OCI-LY7 (cell line): ENCODE measurements at regions not wholly inside any gene's neighbourhood (a gene's known extent, or its start where the extent isn't known, plus 50 kb on each side); places are given as distances from the start of the nearest gene placed in this dataset.

Experiments
- BruUV-seq: library from RNA; stranded (reverse); fragments of 400-500 nt; replicated peaks from 2 replicates; lab custom pipeline; 2021; lab: Mats Ljungman, UMichigan
- CTCF ChIA-PET: fragments of 300-600 bp; sonication (Branson Sonifier 250); formaldehyde crosslinking; loops from one replicate; lab custom pipeline; 2022; ENCODE audit warnings: antibody characterized with exemption; ENCODE audit not compliant: unreplicated experiment; lab: Charles Lee
- POLR2A ChIA-PET: fragments of 300-600 bp; sonication (Branson Sonifier 250); formaldehyde crosslinking; loops from one replicate; lab custom pipeline; 2022; ENCODE audit warnings: antibody characterized with exemption; lab: Charles Lee
- DNase-seq: peaks from one replicate; pipeline ENCODE4 v3.0.0-alpha.2; 2015; ENCODE audit warnings: low spot score
- H2AFZ ChIP-seq: fragments of 200-600 bp; sonication (generic), shearing (Covaris generic); 2 replicates; pipeline ENCODE4 v1.6.1; 2014; ENCODE audit warnings: mild to moderate bottlenecking, antibody characterized with exemption, low read length, moderate library complexity
- H3K27ac ChIP-seq: fragments of 200-600 bp; sonication (generic); 2 replicates; pipeline ENCODE4 v1.5.1; 2014; ENCODE audit warnings: mixed run types, low read depth, mild to moderate bottlenecking, moderate library complexity, low read length, inconsistent platforms; ENCODE audit not compliant: poor library complexity, severe bottlenecking
- H3K36me3 ChIP-seq: fragments of 200-600 bp; sonication (generic); 2 replicates; pipeline ENCODE4 v1.6.1; 2014; ENCODE audit warnings: mild to moderate bottlenecking, antibody characterized with exemption, low read length, moderate library complexity, mixed read lengths; ENCODE audit not compliant: insufficient read depth
- H3K4me1 ChIP-seq: fragments of 200-600 bp; sonication (generic); 2 replicates; pipeline ENCODE4 v1.5.1; 2014; ENCODE audit warnings: mild to moderate bottlenecking, low read length; ENCODE audit not compliant: insufficient read depth, poor library complexity, severe bottlenecking
- H3K4me2 ChIP-seq: fragments of 200-600 bp; sonication (generic); 2 replicates; pipeline ENCODE4 v1.6.1; 2014; ENCODE audit warnings: mild to moderate bottlenecking, low read length
- H3K4me3 ChIP-seq: fragments of 200-600 bp; sonication (generic); 2 replicates; pipeline ENCODE4 v1.5.1; 2014; ENCODE audit warnings: mild to moderate bottlenecking, low read depth, low read length; ENCODE audit not compliant: poor library complexity, severe bottlenecking
- H3K79me2 ChIP-seq: fragments of 200-600 bp; sonication (generic); 2 replicates; pipeline ENCODE4 v1.6.1; 2016; ENCODE audit warnings: low read depth, mild to moderate bottlenecking, low read length, moderate library complexity, mixed read lengths; ENCODE audit not compliant: insufficient read depth
- H3K9me2 ChIP-seq: fragments of 200-600 bp; sonication (generic); 2 replicates; pipeline ENCODE4 v1.6.1; 2016; ENCODE audit warnings: mild to moderate bottlenecking, low read length, mixed read lengths; ENCODE audit not compliant: insufficient read depth
- H3K9me3 ChIP-seq: fragments of 200-600 bp; sonication (generic); 2 replicates; pipeline ENCODE4 v1.6.1; 2014; ENCODE audit warnings: mild to moderate bottlenecking, mixed run types, low read length, mixed read lengths
- H4K20me1 ChIP-seq: fragments of 200-600 bp; sonication (generic); 2 replicates; pipeline ENCODE4 v1.6.1; 2014; ENCODE audit warnings: mild to moderate bottlenecking, antibody characterized with exemption, low read length, moderate library complexity, mixed read lengths; ENCODE audit not compliant: insufficient read depth
- CTCF ChIP-seq: fragments of 200-600 bp; sonication (generic); conservative IDR thresholded peaks from 2 replicates; pipeline ENCODE4 v1.5.1; 2014; ENCODE audit warnings: mild to moderate bottlenecking, antibody characterized with exemption, low read length, moderate library complexity, mixed read lengths
- EZH2phosphoT487 ChIP-seq: fragments of 200-600 bp; sonication (generic); IDR thresholded peaks from 2 replicates; pipeline ENCODE4 v1.6.1; 2018; ENCODE audit warnings: low read depth, borderline replicate concordance, mild to moderate bottlenecking, mixed run types, antibody characterized with exemption, low read length, moderate library complexity, mixed read lengths
- intact Hi-C: fragments of 100-400 bp; cut with micrococcal nuclease; formaldehyde crosslinking; loops from one replicate; pipeline ENCODE4 v1.10.0; 2022; ENCODE audit not compliant: unreplicated experiment

DNA sequence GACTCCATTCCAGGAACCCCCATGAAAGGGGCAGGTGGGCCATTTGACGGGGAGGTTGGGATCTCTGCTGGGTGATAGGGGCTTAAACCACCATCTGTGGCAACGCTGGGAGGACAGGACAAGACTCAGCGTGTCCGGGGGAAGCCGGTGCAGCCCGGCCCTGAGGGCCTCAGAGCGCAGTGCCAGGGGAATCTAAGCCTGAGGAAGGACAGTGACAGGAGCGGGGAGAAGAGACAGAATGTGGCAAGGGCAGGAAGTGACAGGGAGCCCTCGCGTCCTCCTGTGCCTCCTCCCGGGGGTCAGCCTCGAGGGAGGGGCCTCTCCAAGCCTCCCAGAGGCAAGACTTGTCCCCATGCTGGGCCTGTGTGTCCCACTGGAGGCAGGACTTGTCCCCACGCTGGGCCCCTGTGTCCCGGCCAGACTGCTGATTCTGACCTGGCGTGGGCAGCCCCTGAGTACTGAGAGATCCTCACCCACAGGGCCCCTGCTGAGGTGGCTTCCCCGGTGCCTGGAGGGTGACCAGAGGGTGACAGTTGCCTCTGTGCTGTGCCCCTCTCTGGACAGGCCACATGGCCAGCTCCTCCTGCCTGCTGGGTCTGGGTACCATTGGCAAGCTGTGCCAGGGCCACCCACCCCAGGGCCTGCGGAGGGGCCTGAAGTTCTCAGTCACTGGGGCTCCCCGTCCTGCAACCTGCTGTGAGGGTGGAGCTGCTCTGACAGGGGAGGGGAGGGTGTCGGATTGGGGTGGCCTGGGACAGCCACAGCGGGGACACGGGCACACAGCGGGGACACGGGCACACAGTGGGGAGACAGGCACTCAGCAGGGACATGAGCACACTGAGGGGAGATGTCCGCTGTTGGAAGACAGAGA, 676.2 kb downstream of the BRD1 start:
- Histone ChIP-seq H3K4me2 (no peak overlapping the region), H4K20me1 (no peaks in the 10 kb centered on the region), H2AFZ (no peak overlapping the region), H3K27ac (no peak overlapping the region), H3K36me3 (no peaks in the 10 kb centered on the region), H3K9me2 (no peaks in the 10 kb centered on the region), H3K79me2 (no peaks in the 10 kb centered on the region), H3K9me3 (no peaks in the 10 kb centered on the region), H3K4me3 (no peak overlapping the region), H3K4me1 (no peaks in the 10 kb centered on the region)
- no TSS peak for BruUV-seq
- no peak for TF ChIP-seq CTCF
- TF ChIP-seq EZH2phosphoT487 = no peak
- ChIA-PET CTCF (no interaction called here), POLR2A (no interaction called here)
- no peak for DNase-seq
- intact Hi-C loops = no loop called here

DNA sequence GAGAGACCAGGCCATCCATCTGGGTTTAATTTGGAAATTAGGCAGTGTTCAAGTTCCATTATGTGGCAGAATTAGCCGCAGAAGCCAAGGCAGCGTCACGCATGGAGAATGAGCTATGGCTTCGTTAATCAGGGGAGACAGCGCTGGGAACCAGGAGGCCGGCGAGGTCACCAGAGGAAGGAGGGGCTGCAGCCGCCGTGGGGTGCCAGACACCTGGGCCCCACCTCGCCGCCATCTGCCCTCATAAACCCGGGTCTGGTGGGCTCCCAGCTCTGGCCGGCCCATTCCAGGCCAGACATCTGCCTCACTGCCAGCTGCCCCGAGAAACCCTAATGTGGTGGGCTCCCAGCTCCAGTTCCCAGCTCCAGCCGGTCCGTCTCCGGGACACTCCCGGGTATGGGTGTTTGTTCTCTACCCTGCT, 676.9 kb downstream of the BRD1 start:
- Histone ChIP-seq H3K36me3 (no peaks in the 10 kb centered on the region), H4K20me1 (no peaks in the 10 kb centered on the region), H3K4me1 (no peaks in the 10 kb centered on the region), H2AFZ (no peak overlapping the region), H3K9me3 (no peaks in the 10 kb centered on the region), H3K27ac (no peak overlapping the region), H3K9me2 (no peaks in the 10 kb centered on the region), H3K4me3 (no peak overlapping the region), H3K4me2 (no peak overlapping the region), H3K79me2 (no peaks in the 10 kb centered on the region)
- ChIA-PET CTCF (no interaction called here), POLR2A (no interaction called here)
- no peak for TF ChIP-seq CTCF
- no peak for TF ChIP-seq EZH2phosphoT487
- BruUV-seq = no TSS peak
- no peak for DNase-seq
- intact Hi-C loops = no loop called here
